ACHN (cell line): ENCODE measurements at regions not wholly inside any gene's neighbourhood (a gene's known extent, or its start where the extent isn't known, plus 50 kb on each side); places are given as distances from the start of the nearest gene placed in this dataset.

ENCODE experiments used
- DNase-seq: peaks from one replicate; pipeline ENCODE4 v3.0.0-alpha.2; 2015
- in situ Hi-C: cut with HindIII; loops from 2 replicates; pipeline ENCODE4 v1.10.0; 2017; ENCODE audit warnings: low sequenced_read_pairs, low pct_ligation_motif_present, low pct_unique_long_range_greater_than_20kb

DNA sequence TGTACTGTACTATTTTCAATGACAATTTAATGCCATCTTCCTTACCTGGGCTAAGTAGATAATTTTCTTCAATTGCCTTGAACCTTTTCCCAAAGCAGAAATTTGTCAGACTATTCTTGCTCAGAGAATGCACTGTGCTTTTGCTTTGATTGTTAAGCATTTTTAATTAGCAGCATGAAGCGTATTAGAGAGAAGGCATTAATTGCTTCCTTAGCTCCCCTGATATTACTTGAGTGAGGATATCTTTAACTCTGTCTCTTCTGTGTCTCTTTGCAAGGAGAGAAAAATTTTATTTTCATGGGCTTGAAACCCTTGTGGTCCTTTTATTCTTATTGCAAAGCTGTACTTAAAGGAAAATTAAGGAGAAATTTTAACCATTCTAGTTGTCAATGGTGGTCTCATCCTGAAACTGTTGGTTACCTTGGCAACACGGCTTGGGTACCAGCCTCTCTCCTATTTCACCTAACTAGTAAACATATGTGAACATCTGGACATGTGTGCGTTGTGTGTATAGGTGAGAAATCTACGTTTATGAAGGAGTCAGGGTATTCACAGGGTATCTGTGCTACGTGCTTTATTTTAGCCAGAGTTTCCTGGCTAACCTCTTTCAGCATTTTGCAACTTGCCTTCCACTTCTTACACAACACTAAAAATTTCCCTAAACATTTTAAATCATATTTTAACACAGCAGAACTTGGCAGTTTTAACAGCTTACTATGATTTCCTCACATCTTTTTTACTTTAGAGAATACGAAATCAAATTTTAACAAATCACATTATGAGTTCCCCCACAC, 225.5 kb downstream of the KLF5 start:
- DNase-seq, result no peak
- in situ Hi-C loops, result no loop called here

DNA sequence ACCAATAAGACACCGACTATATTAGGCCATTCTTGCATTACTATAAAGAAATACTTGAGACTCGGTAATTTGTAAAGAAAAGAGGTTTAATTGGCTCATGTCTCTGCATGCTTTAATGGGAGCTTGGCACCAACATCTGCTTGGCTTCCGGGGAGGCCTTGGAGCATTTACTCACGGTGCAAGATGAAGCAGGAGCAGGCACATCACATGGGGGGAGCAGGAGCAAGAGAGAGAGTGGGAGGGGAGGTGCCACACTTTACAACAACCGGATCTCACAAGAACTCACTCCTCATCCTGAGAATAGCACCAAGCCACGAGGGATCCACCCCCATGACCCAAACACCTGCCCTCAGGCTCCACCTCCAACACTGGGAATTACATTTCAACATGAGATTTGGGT, 224.8 kb downstream of the KLF5 start:
- in situ Hi-C loops, result no loop called here
- DNase-seq, result no peak

- in situ Hi-C loops, result no loop called here
- no peak for DNase-seq
Measured at GRCh38 chr13:73281746-73282145, 222.9 kb downstream of the KLF5 start.

DNA sequence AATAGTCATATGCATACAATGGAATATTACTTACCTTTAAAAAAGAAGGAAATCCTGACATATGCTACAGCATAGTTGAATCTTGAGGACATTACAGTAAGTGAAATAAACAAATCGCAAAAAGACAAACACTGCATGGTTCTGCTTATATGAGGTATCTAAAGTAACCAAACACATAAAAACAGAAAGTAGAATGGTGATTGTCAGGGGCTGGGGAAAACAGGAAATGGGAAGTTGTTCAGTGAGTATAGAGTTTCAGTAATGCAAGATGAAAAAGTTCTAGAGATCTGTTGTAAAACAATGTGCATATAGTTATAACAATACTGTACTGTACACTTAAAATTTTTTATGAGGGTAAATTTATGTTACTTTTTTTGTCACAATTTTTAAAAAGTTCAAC, 219.4 kb downstream of the KLF5 start:
- in situ Hi-C loops, result no loop called here
- no peak for DNase-seq

DNA sequence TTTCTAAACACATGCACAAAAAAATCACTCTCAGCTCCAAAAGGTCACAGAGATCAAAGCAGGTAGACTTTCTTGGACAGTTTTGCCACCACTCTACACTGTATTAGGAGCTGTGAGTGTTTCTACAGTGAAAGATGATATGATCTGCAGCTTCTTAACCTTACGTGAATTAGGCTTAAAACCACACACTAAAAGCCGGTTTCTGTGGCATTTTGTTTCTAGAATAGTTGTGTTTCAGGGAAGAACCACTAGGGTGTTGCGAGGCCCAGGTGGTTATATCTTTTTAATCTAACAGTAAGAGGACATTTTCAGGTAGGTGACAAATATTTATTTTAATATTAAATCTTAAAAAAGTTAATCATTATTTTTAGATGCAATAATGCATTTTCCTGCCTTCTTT, 216.4 kb downstream of the KLF5 start:
- in situ Hi-C loops, result no loop called here

GRCh38 chr13:73274147-73274546, 215.3 kb downstream of the KLF5 start:
- peak; percentile 60 for DNase-seq
- in situ Hi-C loops, result no loop called here

More for the DNA sequence above, 216.4 kb downstream of the KLF5 start:
- no peak for DNase-seq

DNA sequence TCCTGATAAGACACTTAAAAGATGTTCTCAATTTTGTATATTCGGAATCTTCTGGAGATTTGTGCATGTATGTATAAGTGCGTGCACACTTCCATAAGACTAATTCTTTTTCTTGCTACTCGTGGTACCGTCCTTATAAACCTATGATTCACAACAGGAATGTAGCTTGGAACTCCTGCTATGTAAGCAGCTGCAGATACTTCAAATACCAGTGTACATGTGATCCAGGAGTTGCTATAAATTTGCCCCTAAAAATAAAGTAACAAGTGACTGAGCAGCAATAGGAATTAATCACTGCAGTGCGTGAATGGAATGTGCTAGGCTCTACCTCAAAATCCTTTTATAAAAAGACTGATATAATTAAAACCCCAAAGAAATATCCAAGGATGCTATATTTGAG, 214.9 kb downstream of the KLF5 start:
- in situ Hi-C loops, result no loop called here
- peak; percentile 85 for DNase-seq

DNA sequence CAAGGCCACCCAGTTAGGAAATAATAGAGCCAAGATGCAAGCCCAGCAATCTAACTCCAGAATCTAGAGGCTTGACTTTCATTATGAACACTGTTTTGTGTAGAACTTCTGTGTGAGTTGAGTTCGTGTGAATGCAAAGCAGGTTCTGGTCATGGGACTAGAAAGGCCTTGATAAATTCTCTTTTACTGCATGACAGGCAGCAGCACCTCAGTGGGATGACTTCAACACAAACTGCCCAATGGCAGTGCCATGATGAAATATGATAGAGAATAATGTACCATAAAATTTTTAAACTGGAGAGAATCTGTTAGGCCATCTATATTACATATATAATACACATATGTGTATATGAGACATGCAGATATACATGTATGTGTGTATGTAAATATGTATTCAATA, 214.5 kb downstream of the KLF5 start:
- no peak for DNase-seq
- in situ Hi-C loops, result no loop called here

GRCh38 chr13:73272831-73273230, 214.0 kb downstream of the KLF5 start:
- in situ Hi-C loops, result no loop called here
- no peak for DNase-seq

DNA sequence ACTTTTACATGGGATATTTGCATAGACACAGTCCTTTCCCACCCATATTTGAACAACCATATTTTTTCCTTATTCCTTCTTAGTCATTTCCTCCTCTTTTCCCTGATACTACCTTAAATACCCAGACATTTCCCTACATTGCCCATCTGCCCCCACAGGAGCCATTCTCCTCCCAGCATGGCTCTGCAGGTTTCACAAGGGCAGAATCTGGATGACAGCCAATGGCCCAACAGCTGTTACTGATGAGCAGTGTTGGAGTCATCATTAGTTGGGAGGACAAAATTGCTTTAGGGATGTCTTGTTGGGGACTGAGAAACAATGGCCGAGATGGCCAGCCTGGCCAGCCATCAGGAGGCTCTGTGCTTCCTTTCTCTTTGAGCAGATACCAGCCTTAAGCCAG, 209.5 kb downstream of the KLF5 start:
- in situ Hi-C loops, result no loop called here
- no peak for DNase-seq

DNA sequence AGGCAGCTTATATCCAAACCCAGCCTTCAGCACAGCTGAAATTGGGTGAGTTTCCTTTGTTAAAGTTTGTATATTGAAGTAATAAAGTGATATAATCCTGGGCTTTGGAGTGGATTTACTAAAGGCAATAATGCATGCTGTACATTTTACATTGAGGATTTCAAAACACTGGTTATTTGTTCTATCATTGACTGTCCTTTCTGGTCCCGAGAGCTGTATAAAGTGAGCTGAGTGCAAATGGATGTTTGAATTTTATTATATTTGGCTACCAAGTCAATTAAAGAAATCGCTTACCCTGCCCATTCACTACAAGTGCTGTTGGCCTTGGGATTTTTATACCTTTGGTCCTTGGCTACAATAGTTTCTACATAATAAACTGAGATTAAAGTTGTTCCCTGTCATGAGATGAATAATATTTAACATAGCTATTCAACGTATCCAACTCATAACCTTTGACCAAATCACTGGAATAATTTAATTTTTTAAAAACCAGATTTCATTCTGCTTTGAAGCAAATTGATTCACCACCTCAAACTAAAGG, 207.9 kb downstream of the KLF5 start:
- in situ Hi-C loops, result no loop called here
- no peak for DNase-seq

- in situ Hi-C loops, result no loop called here
- no peak for DNase-seq
Measured at GRCh38 chr13:73262862-73263627, 204.2 kb downstream of the KLF5 start.

DNA sequence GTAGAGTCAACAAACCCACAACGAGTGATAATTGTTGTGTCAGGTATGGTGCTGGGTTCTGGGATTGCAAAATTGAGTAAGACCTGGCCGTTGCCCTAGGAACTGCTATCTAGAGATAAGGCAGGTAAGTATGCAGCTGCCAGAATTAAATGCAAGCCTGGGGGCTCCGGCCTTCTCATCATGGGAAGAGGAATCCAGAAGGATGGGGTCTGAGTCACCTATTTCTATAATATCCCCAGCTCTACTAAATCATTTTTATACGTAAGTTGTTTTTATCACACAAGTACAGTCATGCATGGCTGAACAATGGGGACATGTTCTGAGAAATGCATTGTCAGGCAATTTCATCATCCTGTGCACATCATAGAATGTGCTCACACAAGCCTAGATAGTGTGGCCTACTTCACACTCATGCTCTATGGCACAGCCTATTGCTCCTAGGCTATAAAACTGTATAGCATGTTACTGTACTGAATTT, 203.0 kb downstream of the KLF5 start:
- no peak for DNase-seq
- in situ Hi-C loops, result no loop called here

- no peak for DNase-seq
- in situ Hi-C loops, result no loop called here
Measured at GRCh38 chr13:73259061-73260017, 200.5 kb downstream of the KLF5 start.

- no peak for DNase-seq
- in situ Hi-C loops, result no loop called here
Measured at GRCh38 chr13:73258406-73258805, 199.6 kb downstream of the KLF5 start.

GRCh38 chr13:73254827-73255226, 196.0 kb downstream of the KLF5 start:
- in situ Hi-C loops, result no loop called here

DNA sequence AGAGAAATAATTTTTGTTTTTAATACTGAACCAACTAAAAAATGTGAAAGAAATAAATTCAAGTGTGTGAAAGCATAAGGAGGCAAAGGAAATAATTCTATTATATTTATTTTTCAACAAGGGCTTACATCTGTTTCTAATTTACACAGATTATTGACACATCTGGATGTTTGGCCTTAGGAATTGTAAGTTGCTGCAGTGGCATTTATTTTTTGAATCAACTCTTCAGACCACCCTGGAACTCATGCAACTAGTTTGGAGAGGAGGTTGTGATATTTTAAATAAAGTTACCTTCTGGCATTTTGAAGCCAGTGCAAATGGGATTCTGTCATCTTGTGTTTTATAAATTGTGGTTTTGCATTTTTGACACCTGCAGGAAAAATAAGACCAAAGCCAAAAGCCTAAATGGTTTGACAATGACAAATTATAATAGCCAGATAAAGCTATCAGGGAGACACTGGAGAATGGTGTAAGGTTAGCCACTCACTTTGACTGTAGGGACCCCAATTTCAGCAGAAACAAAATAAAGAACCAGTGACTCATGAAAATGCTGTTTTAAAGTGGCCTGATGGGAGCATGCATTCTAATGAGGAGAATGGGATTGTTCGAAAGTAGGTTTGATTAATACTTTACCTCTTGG, 192.9 kb downstream of the KLF5 start:
- DNase-seq, result no peak
- in situ Hi-C loops, result no loop called here

More at GRCh38 chr13:73254827-73255226, 196.0 kb downstream of the KLF5 start:
- DNase-seq, result no peak

GRCh38 chr13:73250061-73250460, 191.3 kb downstream of the KLF5 start:
- DNase-seq, result no peak
- in situ Hi-C loops, result no loop called here
